ENCODE measurements at regions not wholly inside any gene's neighbourhood (a gene's known extent, or its start where the extent isn't known, plus 50 kb on each side); places are given as distances from the start of the nearest gene placed in this dataset.

DNA sequence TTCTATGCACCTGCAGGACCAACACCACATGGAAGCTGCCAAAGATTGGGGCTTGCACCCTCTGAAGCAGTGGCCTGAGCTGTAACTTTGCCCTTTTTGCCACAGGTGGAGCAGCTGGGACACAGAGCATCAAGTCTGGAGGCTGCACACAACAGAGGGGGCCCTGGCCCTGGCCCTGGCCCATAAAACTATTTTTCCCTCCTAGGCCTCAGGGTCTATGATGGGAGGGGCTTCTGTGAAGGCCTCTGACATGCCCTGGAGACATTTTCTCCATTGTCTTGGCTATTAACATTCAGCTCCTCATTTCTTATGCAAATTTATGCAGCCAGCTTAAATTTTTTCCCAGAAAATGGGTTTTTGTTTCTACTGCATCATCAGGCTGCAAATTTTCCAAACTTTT lies 335.5 kb downstream of the ARPP21 start:
- Histone ChIP-seq H3K27ac (ENCODE audit: low read length) (no peak overlapping the region), H2AFZ (ENCODE audit: low read depth, low read length) (no peak overlapping the region), H3K36me3 (replicated peaks; ENCODE audit: low read depth, low read length) (no peaks in the 10 kb centered on the region), H3K9me3 (ENCODE audit: insufficient read depth, low read length) (no peaks in the 10 kb centered on the region), H3K4me1 (ENCODE audit: low read length) (no peaks in the 10 kb centered on the region), H3K9ac (ENCODE audit: low read length) (no peak overlapping the region), H3K79me2 (ENCODE audit: low read length) (no peaks in the 10 kb centered on the region), H3K4me2 (ENCODE audit: low read length) (no peak overlapping the region), H3K4me3 (ENCODE audit: low read length) (no peak overlapping the region), H4K20me1 (ENCODE audit: insufficient read depth, low read length) (no peaks in the 10 kb centered on the region), H3K27me3 (ENCODE audit: low read depth, low read length) (no peaks in the 10 kb centered on the region)
- TF ChIP-seq EZH2phosphoT487 (IDR thresholded peaks at IDR 0.05; ENCODE audit: low read depth): no peak
- TF ChIP-seq, protein P1, sequence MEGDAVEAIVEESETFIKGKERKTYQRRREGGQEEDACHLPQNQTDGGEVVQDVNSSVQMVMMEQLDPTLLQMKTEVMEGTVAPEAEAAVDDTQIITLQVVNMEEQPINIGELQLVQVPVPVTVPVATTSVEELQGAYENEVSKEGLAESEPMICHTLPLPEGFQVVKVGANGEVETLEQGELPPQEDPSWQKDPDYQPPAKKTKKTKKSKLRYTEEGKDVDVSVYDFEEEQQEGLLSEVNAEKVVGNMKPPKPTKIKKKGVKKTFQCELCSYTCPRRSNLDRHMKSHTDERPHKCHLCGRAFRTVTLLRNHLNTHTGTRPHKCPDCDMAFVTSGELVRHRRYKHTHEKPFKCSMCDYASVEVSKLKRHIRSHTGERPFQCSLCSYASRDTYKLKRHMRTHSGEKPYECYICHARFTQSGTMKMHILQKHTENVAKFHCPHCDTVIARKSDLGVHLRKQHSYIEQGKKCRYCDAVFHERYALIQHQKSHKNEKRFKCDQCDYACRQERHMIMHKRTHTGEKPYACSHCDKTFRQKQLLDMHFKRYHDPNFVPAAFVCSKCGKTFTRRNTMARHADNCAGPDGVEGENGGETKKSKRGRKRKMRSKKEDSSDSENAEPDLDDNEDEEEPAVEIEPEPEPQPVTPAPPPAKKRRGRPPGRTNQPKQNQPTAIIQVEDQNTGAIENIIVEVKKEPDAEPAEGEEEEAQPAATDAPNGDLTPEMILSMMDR (IDR thresholded peaks at IDR 0.05; ENCODE audit: low read depth, low read length): no peak

DNA sequence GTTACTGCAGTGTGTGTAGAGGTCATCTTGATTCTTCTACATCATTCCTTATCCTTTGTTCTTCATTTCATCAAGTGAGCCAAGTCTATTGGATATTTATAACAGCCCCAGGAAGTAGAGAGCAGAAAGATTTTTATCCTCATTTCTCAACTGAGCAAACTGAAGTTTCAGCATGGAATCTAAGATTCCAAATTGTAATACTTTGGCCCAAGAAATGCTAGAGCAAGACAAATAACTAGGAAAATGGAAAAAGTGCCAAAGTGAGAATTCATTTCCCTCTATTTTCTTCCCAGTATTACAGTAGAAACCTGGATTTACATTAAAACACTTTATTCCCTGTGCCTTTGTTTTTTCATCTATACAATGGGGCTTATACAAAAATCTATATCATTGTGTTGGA lies 346.8 kb downstream of the ARPP21 start:
- H4K20me1 ChIP-seq (ENCODE audit: insufficient read depth, low read length): no peaks in the 10 kb centered on the region
- H3K36me3 ChIP-seq (replicated peaks; ENCODE audit: low read depth, low read length): no peaks in the 10 kb centered on the region
- no peak overlapping the region for H3K27ac ChIP-seq (ENCODE audit: low read length)
- no peak overlapping the region for H2AFZ ChIP-seq (ENCODE audit: low read depth, low read length)
- TF ChIP-seq EZH2phosphoT487 (IDR thresholded peaks at IDR 0.05; ENCODE audit: low read depth): no peak
- TF ChIP-seq, protein P1 (IDR thresholded peaks at IDR 0.05; ENCODE audit: low read depth, low read length): no peak
- no peak overlapping the region for H3K9ac ChIP-seq (ENCODE audit: low read length)
- no peak overlapping the region for H3K4me3 ChIP-seq (ENCODE audit: low read length)
- no peak overlapping the region for H3K4me2 ChIP-seq (ENCODE audit: low read length)
- peaks cover 8% of the 10 kb centered on the region for H3K4me1 ChIP-seq (ENCODE audit: low read length)
- no peaks in the 10 kb centered on the region for H3K27me3 ChIP-seq (ENCODE audit: low read depth, low read length)
- no peaks in the 10 kb centered on the region for H3K79me2 ChIP-seq (ENCODE audit: low read length)
- H3K9me3 ChIP-seq (ENCODE audit: insufficient read depth, low read length): no peaks in the 10 kb centered on the region

DNA sequence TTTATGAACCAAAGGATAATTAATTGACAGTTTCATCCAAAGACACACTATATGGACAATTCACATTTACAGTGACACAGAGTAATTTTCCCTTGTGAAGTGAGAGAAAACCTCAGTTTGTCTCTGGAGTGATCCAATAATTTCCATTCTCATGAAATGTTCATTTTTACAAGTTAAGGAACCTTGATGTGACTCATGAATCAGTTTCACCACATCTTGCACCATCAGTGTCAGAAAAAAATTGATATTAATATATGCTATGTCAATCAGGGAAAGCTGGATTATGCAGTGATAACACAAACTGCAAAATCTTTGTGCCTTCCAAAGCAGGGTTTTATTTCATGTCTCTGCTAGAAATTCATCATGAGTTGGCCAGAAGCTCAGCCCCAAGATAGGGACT lies 348.1 kb downstream of the ARPP21 start:
- Histone ChIP-seq H3K9ac (ENCODE audit: low read length) (no peak overlapping the region), H3K27ac (ENCODE audit: low read length) (no peak overlapping the region), H3K79me2 (ENCODE audit: low read length) (no peaks in the 10 kb centered on the region), H3K4me2 (ENCODE audit: low read length) (no peak overlapping the region), H3K4me3 (ENCODE audit: low read length) (no peak overlapping the region), H3K27me3 (ENCODE audit: low read depth, low read length) (no peaks in the 10 kb centered on the region), H2AFZ (ENCODE audit: low read depth, low read length) (no peak overlapping the region), H4K20me1 (ENCODE audit: insufficient read depth, low read length) (no peaks in the 10 kb centered on the region), H3K36me3 (replicated peaks; ENCODE audit: low read depth, low read length) (no peaks in the 10 kb centered on the region), H3K9me3 (ENCODE audit: insufficient read depth, low read length) (no peaks in the 10 kb centered on the region), H3K4me1 (ENCODE audit: low read length) (peaks cover 5% of the 10 kb centered on the region)
- TF ChIP-seq, protein P1 (IDR thresholded peaks at IDR 0.05; ENCODE audit: low read depth, low read length): no peak
- TF ChIP-seq EZH2phosphoT487 (IDR thresholded peaks at IDR 0.05; ENCODE audit: low read depth): no peak

DNA sequence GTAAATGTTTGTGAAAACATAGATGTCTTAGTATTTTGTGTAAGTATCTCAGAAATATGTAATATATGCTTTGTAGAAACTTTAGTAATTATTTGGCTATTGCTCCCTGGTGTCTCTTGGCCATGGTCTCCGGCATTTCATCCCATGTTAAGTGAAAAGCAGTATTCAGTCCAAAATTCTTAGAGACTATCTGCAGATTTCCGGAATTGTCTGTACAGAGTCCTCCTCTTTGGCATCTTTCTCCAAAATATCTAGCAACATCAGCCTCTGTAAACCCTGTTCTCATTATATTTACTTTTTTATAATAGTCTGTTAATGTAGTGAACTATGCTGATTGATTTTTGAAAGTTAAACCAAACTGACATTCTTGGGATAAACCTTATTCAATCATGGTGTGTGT lies 352.7 kb downstream of the ARPP21 start:
- Histone ChIP-seq H3K27me3 (ENCODE audit: low read depth, low read length) (no peaks in the 10 kb centered on the region), H2AFZ (ENCODE audit: low read depth, low read length) (no peak overlapping the region), H3K27ac (ENCODE audit: low read length) (no peak overlapping the region), H3K4me2 (ENCODE audit: low read length) (no peak overlapping the region), H3K4me1 (ENCODE audit: low read length) (no peaks in the 10 kb centered on the region), H3K79me2 (ENCODE audit: low read length) (no peaks in the 10 kb centered on the region), H3K9me3 (ENCODE audit: insufficient read depth, low read length) (no peaks in the 10 kb centered on the region), H3K9ac (ENCODE audit: low read length) (no peak overlapping the region), H3K36me3 (replicated peaks; ENCODE audit: low read depth, low read length) (no peaks in the 10 kb centered on the region), H4K20me1 (ENCODE audit: insufficient read depth, low read length) (no peaks in the 10 kb centered on the region), H3K4me3 (ENCODE audit: low read length) (no peak overlapping the region)
- no peak for TF ChIP-seq EZH2phosphoT487 (IDR thresholded peaks at IDR 0.05; ENCODE audit: low read depth)
- TF ChIP-seq, protein P1 (IDR thresholded peaks at IDR 0.05; ENCODE audit: low read depth, low read length): no peak

Data from OCI-LY3 (cell line).